ENCODE measurements at regions not wholly inside any gene's neighbourhood (a gene's known extent, or its start where the extent isn't known, plus 50 kb on each side); places are given as distances from the start of the nearest gene placed in this dataset.
"Not testable (repeated sequence)": the region's sequence is repeated elsewhere in the genome, so short reads cannot be mapped to it uniquely, and the experiment has no call there.

GRCh38 chr5:25568989-25569625 is 924.3 kb upstream of the CDH10 start:
- DNase-seq (ENCODE audit: low spot score): no peak

- DNase-seq (ENCODE audit: low spot score): no peak
Observed at GRCh38 chr5:25568294-25568693, 923.5 kb upstream of the CDH10 start.

GRCh38 chr5:25567881-25568280 is 923.1 kb upstream of the CDH10 start:
- DNase-seq (ENCODE audit: low spot score): no peak

DNA sequence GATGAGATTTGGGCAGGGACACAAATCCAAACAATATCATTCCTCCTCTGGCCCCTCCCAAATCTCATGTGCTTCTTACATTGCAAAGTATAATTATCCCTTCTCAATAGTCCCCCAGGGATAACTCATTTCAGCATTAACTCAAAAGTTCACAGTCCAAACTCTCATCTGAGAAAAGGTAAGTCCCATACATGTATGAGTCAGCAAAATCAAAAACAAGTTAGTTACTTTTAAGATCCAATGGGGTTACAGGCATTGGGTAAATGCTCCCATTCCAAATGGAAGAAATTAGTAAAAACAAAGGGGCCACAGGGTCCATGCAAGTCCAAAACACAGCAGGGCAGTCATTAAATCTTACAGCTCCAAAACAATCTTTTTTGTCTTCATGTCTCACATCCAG is 917.9 kb upstream of the CDH10 start:
- DNase-seq (ENCODE audit: low spot score): no peak

DNA sequence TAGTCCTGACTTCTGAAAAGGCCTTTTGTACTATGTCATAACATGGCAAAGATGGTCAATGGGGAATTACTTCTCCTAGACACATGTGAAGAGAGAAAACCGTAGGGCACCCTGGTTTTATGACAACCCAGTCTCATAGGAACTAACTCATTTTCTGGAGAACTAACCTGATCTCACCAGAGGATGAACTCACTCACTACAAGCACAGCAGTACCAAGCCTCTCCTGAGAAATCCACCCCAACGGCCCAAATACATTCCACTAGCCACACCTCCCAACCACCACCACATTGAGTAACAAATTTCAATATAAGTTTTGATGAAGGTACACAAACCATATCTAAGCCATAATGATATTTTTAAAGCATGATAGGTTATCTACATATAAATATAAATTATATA is 909.3 kb upstream of the CDH10 start:
- no peak for DNase-seq (ENCODE audit: low spot score)

- no peak for DNase-seq (ENCODE audit: low spot score)
Observed at GRCh38 chr5:25552871-25553481, 908.2 kb upstream of the CDH10 start.

DNA sequence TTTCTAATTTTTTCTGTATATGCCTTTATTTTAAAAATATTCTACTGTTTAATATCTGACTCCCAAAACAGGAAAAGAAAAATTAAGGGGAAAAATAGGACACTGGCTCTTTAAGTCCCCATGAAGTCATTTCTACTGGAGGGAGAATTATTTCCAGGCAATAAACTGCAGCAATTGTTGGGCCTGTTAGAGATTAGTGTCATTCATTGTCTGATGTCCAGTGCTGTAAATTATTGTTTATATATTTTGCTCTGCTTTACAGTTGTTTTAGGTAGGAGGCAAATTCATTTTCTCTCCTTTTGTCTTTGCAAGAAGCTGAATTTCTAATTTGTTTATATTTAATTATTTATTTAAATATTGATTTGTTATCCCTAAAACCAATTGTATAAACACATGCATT is 906.0 kb upstream of the CDH10 start:
- no peak for DNase-seq (ENCODE audit: low spot score)

- peak; percentile 42 for DNase-seq (ENCODE audit: low spot score)
Observed at GRCh38 chr5:25544652-25545249, 900.0 kb upstream of the CDH10 start.

DNA sequence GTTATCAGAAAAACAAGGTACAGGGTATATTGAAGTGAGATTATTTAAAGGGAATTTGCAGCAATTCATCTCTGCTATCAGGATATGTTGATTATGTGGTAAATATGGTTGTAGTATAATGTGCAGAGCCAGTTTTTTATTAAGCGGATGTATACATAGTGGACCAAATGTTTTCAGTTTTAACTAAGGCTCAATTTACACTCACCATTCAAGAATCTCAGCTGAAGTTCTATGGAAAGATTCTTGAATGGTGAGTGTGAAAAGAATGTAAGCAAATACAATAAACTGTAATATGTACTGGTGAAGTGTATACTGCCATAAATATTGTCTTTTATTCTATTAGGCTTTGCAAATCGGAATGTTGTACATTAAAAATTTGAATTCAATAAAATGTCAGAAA is 895.9 kb upstream of the CDH10 start:
- no peak for DNase-seq (ENCODE audit: low spot score)

GRCh38 chr5:25539536-25539935 is 894.8 kb upstream of the CDH10 start:
- no peak for DNase-seq (ENCODE audit: low spot score)

- DNase-seq (ENCODE audit: low spot score): not testable (repeated sequence)
Observed at GRCh38 chr5:25536461-25536860, 891.7 kb upstream of the CDH10 start.

GRCh38 chr5:25516141-25516540 is 871.4 kb upstream of the CDH10 start:
- peak; percentile 5 for DNase-seq (ENCODE audit: low spot score)

- DNase-seq (ENCODE audit: low spot score): no peak
Observed at GRCh38 chr5:25515525-25515924, 870.7 kb upstream of the CDH10 start.

DNA sequence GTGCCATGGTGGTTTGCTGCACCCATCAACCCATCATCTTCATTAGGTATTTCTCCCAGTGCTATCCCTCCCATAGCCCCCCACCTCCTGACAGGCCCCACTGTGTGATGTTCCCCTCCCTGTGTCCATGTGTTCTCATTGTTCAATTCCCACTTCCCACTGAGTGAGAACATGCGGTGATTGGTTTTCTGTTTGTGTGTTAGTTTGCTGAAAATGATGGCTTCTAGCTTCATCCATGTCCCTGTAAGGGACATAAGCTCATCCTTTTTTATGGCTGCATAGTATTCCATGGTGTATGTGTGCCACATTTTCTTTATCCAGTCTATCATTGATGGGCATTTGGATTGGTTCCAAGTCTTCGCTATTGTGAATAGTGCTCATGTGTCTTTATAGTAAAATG is 865.9 kb upstream of the CDH10 start:
- DNase-seq (ENCODE audit: low spot score): not testable (repeated sequence)

GRCh38 chr5:25508011-25508410 is 863.2 kb upstream of the CDH10 start:
- DNase-seq (ENCODE audit: low spot score): not testable (repeated sequence)

DNA sequence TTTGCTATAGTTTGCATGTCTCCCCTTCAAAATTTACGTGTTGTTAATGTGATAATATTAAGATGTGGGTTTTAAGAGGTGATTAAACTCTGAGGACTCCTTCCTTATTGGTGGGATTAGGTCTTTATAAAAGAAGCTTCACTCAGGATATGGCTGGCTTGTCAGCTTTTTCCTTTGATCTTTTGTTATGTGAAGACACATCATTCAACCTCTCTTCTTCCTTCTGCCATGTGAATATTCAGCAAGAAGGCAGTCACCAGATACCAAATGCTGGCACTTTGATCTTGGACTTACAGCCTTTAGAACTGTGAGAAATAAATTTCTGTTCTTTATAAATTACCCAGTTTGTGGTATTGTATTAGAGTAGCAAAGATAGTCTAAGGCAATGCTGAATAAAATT is 855.9 kb upstream of the CDH10 start:
- no peak for DNase-seq (ENCODE audit: low spot score)

DNA sequence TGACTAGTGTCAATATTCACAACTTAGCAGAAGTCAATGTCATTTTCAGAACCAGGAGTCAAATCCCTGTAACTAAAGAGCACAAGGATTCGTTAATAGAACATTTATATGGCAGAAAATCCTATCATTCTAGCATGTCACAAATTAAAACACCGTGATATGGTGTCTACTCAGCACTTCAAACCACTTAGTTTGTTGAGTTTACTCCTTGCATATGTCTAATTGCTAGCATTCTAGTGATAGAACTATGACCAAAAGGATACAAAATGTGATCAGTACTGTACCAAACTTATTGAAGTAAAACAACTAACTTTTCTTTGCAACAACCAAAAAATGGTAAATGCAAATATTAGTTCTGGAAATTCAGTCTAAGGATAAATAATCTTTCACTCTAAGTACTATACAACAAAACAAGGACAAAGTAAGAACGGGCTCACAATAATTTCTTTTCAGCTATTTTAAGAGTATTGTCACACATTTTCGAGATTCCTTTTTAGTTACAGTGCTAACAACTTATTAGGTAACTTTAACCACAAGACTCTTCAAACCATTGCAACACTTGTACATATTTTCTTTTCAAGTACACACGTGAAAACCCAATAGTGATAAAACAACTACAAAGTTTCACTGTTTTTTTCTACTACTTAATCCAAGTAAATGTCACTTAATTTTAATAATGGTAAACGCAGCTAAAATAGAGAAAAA is 845.2 kb upstream of the CDH10 start:
- no peak for DNase-seq (ENCODE audit: low spot score)

GRCh38 chr5:25488119-25488518 is 843.3 kb upstream of the CDH10 start:
- DNase-seq (ENCODE audit: low spot score): no peak

GRCh38 chr5:25484391-25484790 is 839.6 kb upstream of the CDH10 start:
- no peak for DNase-seq (ENCODE audit: low spot score)

GRCh38 chr5:25481463-25481862 is 836.7 kb upstream of the CDH10 start:
- no peak for DNase-seq (ENCODE audit: low spot score)

DNA sequence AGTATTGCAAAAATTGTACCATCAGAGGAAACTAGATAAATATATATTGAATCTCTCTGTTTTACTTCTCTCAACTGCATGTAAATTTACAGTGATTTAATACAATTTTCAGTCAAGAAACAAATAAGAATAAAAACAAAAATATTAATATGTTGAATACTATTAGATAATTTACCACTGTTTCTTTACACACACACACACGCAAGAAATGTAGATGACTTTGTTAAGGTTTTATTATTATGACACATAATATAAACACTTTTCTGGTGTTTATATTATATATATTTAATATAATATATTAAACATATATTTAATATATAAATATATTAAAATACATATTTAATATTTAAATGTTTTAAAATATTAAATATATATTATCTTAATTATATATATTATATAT is 814.3 kb upstream of the CDH10 start:
- DNase-seq (ENCODE audit: low spot score): no peak

DNA sequence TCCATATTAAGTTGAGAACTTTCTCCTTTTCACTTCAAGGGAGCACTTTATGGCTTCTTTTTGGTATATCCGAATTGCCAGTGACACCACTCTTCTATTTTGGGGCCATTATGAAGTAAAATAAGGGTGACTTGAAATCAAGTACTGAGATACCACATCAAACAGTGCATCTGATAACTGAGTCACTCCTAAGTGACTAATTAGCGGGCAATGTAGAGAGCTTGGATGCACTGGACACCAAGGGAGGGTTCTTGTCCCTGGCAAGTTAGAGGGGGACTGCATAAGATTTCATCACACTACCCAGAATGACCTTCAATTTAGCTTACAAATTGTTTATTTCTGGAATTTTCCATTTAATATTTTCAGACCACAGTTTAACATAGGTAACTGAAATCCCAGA is 813.9 kb upstream of the CDH10 start:
- peak; percentile 73 for DNase-seq (ENCODE audit: low spot score)

DNA sequence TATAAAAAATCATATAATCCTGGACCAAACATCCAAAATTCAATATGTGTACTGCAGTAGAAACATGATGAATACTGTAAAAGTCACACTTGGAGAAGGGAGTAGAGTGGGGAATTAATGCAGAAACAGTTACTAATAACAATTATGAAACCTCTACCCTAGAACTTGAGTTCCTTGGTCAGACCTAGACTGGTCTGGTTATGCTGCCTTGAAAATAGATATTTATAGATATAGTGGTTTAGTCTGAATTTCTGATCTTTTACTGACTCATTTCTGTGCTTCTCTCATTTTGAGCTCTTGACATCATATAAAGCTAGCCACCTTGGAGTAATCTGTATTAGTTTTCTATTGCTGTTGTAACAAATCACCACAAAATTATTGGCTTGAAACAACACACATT is 808.7 kb upstream of the CDH10 start:
- no peak for DNase-seq (ENCODE audit: low spot score)

Measured in SW480 (cell line).